Stimulated activated CD4-positive, alpha-beta T cell treated with anti-CD3 and anti-CD28 coated beads, Interleukin-2, amount 100 ng/mL, for 24 hours (primary cell): ENCODE measurements at regions not wholly inside any gene's neighbourhood (a gene's known extent, or its start where the extent isn't known, plus 50 kb on each side); places are given as distances from the start of the nearest gene placed in this dataset.

Experiments
- DNase-seq, 2 donors: peaks; one replicate each; pipeline ENCODE4 v3.0.0-alpha.2; 2020

DNA sequence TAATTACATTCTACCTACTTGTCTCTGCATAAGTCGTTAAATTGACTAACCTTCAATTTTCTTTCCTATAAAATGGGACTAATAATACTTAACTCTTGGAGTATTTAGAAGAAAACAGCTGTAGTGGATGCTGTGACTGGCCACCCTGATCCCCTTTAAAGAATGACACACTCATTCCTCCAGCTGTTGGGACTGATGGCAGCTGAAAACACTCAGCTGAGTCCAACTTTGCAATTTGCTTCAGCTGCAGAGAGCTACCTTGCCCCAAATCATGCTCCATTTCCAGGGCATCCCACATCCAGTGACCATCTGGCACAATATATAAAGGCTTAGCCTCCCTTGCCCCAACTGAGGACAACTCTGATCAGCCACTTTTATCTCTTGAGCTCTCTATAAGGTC, 89.1 kb downstream of the MID1IP1 start:
- DNase-seq, result no peak

DNA sequence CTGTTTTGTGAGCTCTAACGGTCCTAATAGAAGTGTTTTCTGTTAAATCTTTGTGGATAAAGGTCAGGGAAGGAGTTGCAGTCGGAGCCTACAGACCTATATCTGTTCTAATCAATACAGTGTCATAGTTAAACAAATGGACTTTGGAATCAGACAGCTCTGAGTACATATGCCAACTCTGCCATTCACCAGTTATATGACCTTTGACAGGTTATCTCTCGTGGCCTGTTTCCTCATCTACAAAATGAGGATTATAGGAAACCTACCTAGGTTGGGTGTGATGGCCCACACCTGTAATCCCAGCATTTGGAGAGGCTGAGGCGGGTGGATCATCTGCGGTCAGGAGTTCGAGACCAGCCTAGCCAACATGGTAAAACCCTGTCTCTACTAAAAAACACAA, 89.7 kb downstream of the MID1IP1 start:
- DNase-seq, result no peak

- peak in 1 of 2 donors; percentile 6 for DNase-seq
Measured at GRCh38 chrX:38891641-38892413, 90.6 kb downstream of the MID1IP1 start.

- no peak for DNase-seq
Measured at GRCh38 chrX:38893441-38893840, 92.2 kb downstream of the MID1IP1 start.

- no peak for DNase-seq
Measured at GRCh38 chrX:38895775-38896174, 94.5 kb downstream of the MID1IP1 start.

- DNase-seq, result no peak
Measured at GRCh38 chrX:38896724-38897298, 95.6 kb downstream of the MID1IP1 start.

GRCh38 chrX:38898261-38898660, 97.0 kb downstream of the MID1IP1 start:
- DNase-seq, result no peak

DNA sequence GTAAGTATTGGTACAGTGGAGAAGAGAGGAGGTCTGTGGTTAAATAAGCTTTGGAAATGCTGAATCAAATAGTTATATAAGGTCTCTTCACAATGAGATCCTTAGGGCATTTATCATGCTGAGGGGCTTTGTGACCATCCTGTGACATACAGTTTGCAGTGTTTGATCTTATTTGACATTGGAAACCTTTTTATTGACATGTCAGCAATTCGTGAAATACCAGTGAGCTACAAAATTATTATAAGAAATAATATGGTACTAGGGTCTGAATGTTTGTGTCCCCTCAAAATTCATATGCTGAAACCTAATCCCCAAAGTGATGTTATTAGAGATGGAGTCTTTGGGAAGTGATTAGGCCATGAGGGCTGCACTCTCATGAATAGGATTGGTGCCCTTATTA, 98.4 kb downstream of the MID1IP1 start:
- no peak for DNase-seq

DNA sequence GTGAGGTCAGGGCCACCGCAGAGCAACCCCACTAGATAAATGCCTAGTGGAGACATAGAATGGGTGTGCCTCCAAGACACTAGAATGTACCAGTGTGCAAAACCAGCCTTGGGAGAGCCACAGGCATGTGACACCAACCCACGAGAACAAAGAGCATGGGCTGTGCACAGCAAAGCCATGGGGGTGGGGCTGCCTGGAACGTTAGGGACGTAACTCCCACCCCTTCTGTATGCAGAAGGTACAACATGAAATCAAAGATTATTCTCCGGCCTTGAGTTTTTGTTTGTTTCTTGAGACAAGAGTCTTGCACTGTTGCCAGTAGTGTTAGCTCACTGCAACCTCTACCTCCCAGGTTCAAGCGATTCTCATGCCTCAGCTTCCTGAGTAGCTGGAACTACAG, 99.5 kb downstream of the MID1IP1 start:
- no peak for DNase-seq

DNA sequence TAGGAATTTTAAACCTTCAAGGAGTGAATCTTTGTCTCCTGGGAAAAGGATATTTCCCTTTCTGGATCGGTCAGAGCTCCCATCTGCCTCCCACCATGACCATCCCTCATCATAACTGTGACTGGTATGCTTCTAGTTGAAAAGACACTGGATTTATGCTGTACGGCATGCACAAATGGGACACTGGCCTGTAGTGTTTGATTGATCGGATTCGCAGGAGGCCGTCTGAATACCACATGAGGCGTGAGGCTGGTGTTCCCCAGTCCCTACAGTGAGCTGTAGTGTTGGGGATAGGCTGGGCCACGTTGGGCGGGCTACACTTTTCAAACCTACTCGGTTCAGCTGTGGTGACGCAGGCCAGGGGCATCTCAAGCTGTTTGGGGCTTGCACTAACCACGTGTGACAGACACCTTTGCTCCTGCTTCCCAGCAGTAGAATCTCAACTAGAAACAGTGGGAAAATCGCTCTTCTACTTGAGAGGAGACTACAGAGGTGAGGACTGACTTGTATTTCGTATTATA, 101.8 kb downstream of the MID1IP1 start:
- no peak for DNase-seq

DNA sequence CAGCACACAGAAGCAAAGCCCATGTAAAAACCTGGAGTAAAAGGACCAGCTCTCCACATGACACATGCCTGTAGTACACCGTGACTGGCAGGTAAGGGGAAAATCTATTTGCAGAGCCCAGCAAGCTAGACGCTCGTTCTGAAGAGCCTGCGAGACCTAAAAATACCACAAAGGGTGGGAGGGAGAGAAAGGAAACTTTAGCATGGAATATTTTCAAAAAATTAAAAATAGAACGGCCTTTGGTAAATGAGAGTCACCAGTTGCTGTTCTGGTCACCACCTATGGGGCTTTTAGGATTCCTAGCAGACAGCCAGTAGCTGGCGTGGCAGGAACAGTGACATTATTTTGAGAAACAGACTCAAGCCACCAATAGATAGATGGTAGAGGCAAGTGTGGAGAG, 115.5 kb downstream of the MID1IP1 start:
- DNase-seq, result no peak

GRCh38 chrX:38917954-38918353, 116.7 kb downstream of the MID1IP1 start:
- no peak for DNase-seq

DNA sequence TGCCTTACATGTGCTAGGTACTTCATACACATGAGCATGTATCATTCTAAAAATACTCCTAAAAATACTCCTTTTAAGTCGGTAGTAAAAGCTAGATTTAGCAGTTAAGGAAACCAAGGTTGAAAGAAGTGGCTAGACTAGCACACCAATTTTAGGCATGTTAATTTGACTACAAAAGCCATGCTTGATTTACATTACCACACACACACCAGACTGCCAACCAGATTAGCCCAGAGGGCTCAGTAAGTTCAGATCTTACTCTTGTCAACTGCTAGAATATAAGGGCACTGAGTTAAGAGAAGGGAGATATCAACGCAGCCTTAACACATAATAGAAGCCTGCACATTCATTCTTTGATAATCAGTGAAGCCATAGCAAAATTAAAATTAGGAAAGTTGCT, 117.9 kb downstream of the MID1IP1 start:
- DNase-seq, result no peak

GRCh38 chrX:38919853-38920528, 118.7 kb downstream of the MID1IP1 start:
- DNase-seq, result no peak

DNA sequence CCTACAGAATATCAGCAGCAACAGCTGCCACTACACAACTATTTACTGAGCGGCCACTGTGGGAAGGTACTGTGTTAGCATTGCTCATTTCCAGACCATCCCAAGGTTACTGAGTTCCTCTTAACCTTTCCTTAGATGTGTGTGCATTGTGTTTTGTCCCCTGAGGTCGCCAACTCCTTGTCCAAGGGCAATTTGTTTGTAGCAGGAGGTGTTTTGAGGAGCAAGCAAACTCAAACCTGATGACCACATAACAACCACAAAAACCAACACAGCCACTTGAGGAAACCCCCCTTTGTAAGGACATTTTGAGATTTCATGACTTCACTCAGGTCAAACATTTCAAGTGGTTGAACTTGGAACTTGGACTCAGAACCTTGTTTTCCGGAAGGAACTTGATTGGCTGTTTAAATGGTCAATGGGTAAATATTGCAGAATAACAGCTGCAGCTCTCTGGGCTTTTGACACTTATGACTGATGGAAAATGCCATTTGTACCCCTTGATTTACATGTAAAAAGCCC, 122.3 kb downstream of the MID1IP1 start:
- DNase-seq, result no peak

GRCh38 chrX:38927592-38927991, 126.3 kb downstream of the MID1IP1 start:
- DNase-seq, result no peak

- no peak for DNase-seq
Measured at GRCh38 chrX:38929966-38930421, 128.7 kb downstream of the MID1IP1 start.

DNA sequence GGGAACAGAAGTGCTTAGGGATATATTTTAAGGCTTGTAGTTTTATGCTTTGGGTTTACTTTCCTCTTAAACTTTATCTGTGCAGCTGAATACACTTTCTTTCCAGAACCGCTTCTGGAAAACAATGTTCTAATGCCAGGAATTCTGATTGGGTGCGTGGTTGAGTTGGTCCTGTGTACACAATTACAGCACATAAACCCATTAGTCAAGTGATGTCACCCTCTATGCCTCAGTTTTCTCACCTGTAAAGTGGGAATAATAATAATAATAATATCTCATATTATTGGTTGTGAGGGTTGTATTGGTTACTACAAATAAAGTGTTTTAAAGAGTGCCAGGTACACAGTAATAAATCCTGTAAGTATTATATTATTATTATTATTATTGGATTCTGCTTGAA, 129.2 kb downstream of the MID1IP1 start:
- DNase-seq, result no peak

DNA sequence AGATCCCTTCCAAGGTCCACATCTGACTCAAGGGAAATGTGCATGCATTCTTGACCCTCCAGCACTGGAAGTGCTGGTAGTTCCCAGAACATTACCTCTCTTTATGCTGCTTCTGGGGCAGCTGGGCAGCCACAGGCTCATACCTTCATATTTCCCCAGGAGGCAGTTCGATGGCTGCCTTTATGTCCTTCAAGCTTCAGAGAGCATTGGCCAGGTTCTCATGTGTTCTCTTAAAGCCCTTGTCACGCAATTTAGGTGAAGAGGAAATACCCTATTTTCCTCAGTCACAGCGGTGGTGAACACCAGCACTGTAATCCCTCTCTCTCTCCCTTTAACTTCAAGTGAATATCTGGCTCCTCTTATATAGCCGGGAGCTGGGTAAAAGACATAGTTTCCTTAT, 134.3 kb downstream of the MID1IP1 start:
- DNase-seq, result no peak

DNA sequence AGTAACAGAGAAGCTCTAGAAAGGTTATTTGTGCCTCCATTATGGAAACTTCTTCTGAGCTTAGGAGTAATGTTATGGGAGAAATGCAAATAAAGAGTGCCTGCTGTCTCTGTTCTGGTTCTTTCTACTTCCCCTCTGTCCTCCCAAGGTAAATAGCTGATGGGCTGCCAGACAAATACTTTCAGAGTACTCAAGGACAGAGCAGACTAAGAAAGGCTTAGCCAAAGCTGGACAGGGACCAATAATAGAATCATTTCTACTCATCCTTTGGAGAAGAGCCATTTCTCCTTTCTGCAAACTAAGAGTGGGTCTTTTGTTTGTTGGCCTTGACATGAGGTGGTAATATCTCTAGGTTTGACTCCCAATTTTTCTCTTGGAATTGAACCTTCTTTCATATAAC, 136.1 kb downstream of the MID1IP1 start:
- DNase-seq, result no peak

DNA sequence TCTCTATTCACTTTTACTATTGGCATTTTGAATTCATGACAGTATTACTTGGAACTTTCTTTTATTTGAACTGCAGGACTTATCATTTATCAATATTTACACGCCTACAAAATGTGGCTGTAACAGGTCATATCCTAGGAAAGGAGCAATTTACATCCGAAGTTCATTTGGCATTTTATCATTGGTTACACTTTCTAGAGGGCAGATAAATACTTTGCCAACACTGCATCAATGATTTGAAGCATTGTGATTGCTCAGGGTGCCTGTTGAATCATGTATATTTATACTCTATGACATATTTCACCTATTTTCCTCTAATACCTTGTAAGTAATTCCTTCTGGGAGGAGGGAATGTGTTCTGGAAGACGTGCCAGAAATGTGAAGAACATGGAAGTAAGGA, 136.7 kb downstream of the MID1IP1 start:
- DNase-seq, result no peak

- DNase-seq, result no peak
Measured at GRCh38 chrX:38939067-38939466, 137.8 kb downstream of the MID1IP1 start.

GRCh38 chrX:38940547-38940946, 139.3 kb downstream of the MID1IP1 start:
- no peak for DNase-seq

GRCh38 chrX:38941675-38942074, 140.4 kb downstream of the MID1IP1 start:
- no peak for DNase-seq
